H1 (cell line): ENCODE measurements at regions not wholly inside any gene's neighbourhood (a gene's known extent, or its start where the extent isn't known, plus 50 kb on each side); places are given as distances from the start of the nearest gene placed in this dataset.

Experiments
- CTCF ChIA-PET: fragments of 300-600 bp; sonication (Branson Sonifier 250); formaldehyde crosslinking; loops from one replicate; lab custom pipeline; 2021; ENCODE audit not compliant: partially characterized antibody; lab: Charles Lee
- POLR2A ChIA-PET: fragments of 300-600 bp; sonication (Branson Sonifier 250); formaldehyde crosslinking; loops from one replicate; lab custom pipeline; 2021; ENCODE audit warnings: inconsistent platforms; ENCODE audit not compliant: partially characterized antibody; lab: Charles Lee
- DNase-seq, 2 experiments: peaks; one replicate each; pipeline versions ENCODE4 v3.0.0 to v3.0.0-alpha.2; 2010 to 2022; ENCODE audit warnings: low spot score in 2 of 2, low read depth in 1 of 2, mixed read lengths in 1 of 2
- FAIRE-seq: peaks from 2 replicates; lab custom pipeline; 2011; peaks lifted over from hg19 to GRCh38; lab: Jason Lieb, UNC
- H2AFZ ChIP-seq: 2 replicates; pipeline ENCODE4 v1.8.1; 2012; ENCODE audit warnings: low read length, inconsistent platforms
- H2AK5ac ChIP-seq: 2 replicates; pipeline ENCODE4 v1.6.1; 2013; ENCODE audit warnings: low read depth, low read length
- H2BK120ac ChIP-seq: replicated peaks from 2 replicates; pipeline ENCODE3; 2013; ENCODE audit warnings: low read depth, low read length, inconsistent platforms
- H2BK12ac ChIP-seq: 2 replicates; pipeline ENCODE4 v1.6.1; 2013; ENCODE audit warnings: low read depth, low read length
- H2BK15ac ChIP-seq: 2 replicates; pipeline ENCODE4 v1.6.1; 2013; ENCODE audit warnings: low read length
- H2BK20ac ChIP-seq: 2 replicates; pipeline ENCODE4 v1.6.1; 2013; ENCODE audit warnings: low read length
- H2BK5ac ChIP-seq: 2 replicates; pipeline ENCODE4 v1.6.1; 2013; ENCODE audit warnings: low read depth, low read length
- H3K14ac ChIP-seq: 2 replicates; pipeline ENCODE4 v1.6.1; 2013; ENCODE audit warnings: inconsistent platforms; ENCODE audit not compliant: insufficient read length
- H3K18ac ChIP-seq: 2 replicates; pipeline ENCODE4 v1.6.1; 2013; ENCODE audit warnings: low read length; ENCODE audit errors: extremely low read depth
- H3K23ac ChIP-seq: 2 replicates; pipeline ENCODE4 v1.6.1; 2013; ENCODE audit warnings: inconsistent platforms; ENCODE audit not compliant: insufficient read length
- H3K23me2 ChIP-seq: 2 replicates; pipeline ENCODE4 v1.6.1; 2013; ENCODE audit warnings: low read depth, low read length
- H3K27ac ChIP-seq: 2 replicates; pipeline ENCODE4 v1.6.1; 2011; ENCODE audit warnings: low read depth, low read length, inconsistent platforms
- H3K27me3 ChIP-seq, 4 experiments: replicated peaks in 1 of 4; 1 replicate in 1 of 4; 2 replicates in 3 of 4; pipeline versions ENCODE4 v1.6.1 to v1.8.1; 2011 to 2013; ENCODE audit warnings: low read length in 3 of 4, mild to moderate bottlenecking in 3 of 4, inconsistent platforms in 2 of 4, mixed read lengths in 2 of 4, moderate library complexity in 1 of 4; ENCODE audit not compliant: control insufficient read depth in 3 of 4, insufficient read depth in 3 of 4; ENCODE audit errors: extremely low read depth in 1 of 4
- H3K36me3 ChIP-seq, 4 experiments: 2 replicates each; pipeline versions ENCODE4 v1.6.1 to v1.8.1; 2011 to 2013; ENCODE audit warnings: mild to moderate bottlenecking in 4 of 4, low read length in 3 of 4, moderate library complexity in 2 of 4, control low read depth in 1 of 4, inconsistent platforms in 1 of 4; ENCODE audit not compliant: insufficient read depth in 4 of 4, control insufficient read depth in 2 of 4
- H3K4ac ChIP-seq: replicated peaks from 2 replicates; pipeline ENCODE3; 2013; ENCODE audit warnings: low read length, low read depth, mixed read lengths, inconsistent platforms; ENCODE audit not compliant: insufficient read length
- H3K4me1 ChIP-seq, 4 experiments: replicated peaks in 1 of 4; 1 replicate in 1 of 4; 2 replicates in 3 of 4; pipeline versions ENCODE4 v1.6.1 to v1.8.1; 2011 to 2013; ENCODE audit warnings: low read length in 3 of 4, inconsistent platforms in 2 of 4, mixed read lengths in 1 of 4; ENCODE audit not compliant: insufficient read depth in 4 of 4, control insufficient read depth in 3 of 4
- H3K4me2 ChIP-seq, 2 experiments: 2 replicates each; pipeline versions ENCODE4 v1.6.1 to v1.8.1; 2011 to 2013; ENCODE audit warnings: low read depth in 2 of 2, low read length in 2 of 2, control low read depth in 1 of 2, inconsistent platforms in 1 of 2, mild to moderate bottlenecking in 1 of 2; ENCODE audit not compliant: insufficient read depth in 1 of 2
- H3K4me3 ChIP-seq, 4 experiments: fragments of 200-600, 300-600 bp in 1 of 4; sonication (generic), shearing (Covaris generic), sonication (Bioruptor Twin) in 1 of 4; 2 replicates each; pipeline versions ENCODE4 v1.5.1 to v1.8.1; 2011 to 2016; ENCODE audit warnings: low read length in 4 of 4, low read depth in 3 of 4, control low read depth in 2 of 4, inconsistent platforms in 2 of 4, mild to moderate bottlenecking in 2 of 4, mixed read lengths in 1 of 4, moderate library complexity in 1 of 4; ENCODE audit not compliant: insufficient read depth in 2 of 4; ENCODE audit errors: extremely low read depth in 1 of 4
- H3K56ac ChIP-seq: replicated peaks from 2 replicates; pipeline ENCODE3; 2013; ENCODE audit warnings: low read depth, mild to moderate bottlenecking, mixed read lengths, low read length, inconsistent platforms; ENCODE audit not compliant: insufficient read length
- H3K79me1 ChIP-seq: 2 replicates; pipeline ENCODE4 v1.6.1; 2013; ENCODE audit warnings: low read depth, low read length, control low read depth
- H3K79me2 ChIP-seq, 2 experiments: 2 replicates each; pipeline versions ENCODE4 v1.6.1 to v1.8.1; 2012 to 2013; ENCODE audit warnings: low read length in 2 of 2, mild to moderate bottlenecking in 2 of 2, inconsistent platforms in 1 of 2; ENCODE audit not compliant: insufficient read depth in 2 of 2, control insufficient read depth in 1 of 2
- H3K9ac ChIP-seq, 4 experiments: replicated peaks in 1 of 4; 1 replicate in 1 of 4; 2 replicates in 3 of 4; pipeline versions ENCODE4 v1.6.1 to v1.8.1; 2011 to 2013; ENCODE audit warnings: low read depth in 3 of 4, low read length in 3 of 4, control low read depth in 2 of 4, mild to moderate bottlenecking in 2 of 4, moderate library complexity in 2 of 4, inconsistent platforms in 1 of 4; ENCODE audit errors: extremely low read depth in 1 of 4
- H3K9me3 ChIP-seq, 2 experiments: 2 replicates each; pipeline versions ENCODE4 v1.6.1 to v1.8.1; 2012 to 2013; ENCODE audit warnings: mild to moderate bottlenecking in 2 of 2, moderate library complexity in 2 of 2, control low read depth in 1 of 2, inconsistent platforms in 1 of 2, low read depth in 1 of 2, low read length in 1 of 2, mixed read lengths in 1 of 2; ENCODE audit not compliant: insufficient read depth in 2 of 2
- H4K20me1 ChIP-seq, 2 experiments: replicated peaks in 1 of 2; 2 replicates each; pipeline versions ENCODE3 to v1.8.1; 2011 to 2013; ENCODE audit warnings: inconsistent platforms in 2 of 2, low read length in 2 of 2, mild to moderate bottlenecking in 1 of 2; ENCODE audit not compliant: insufficient read depth in 2 of 2, control insufficient read depth in 1 of 2
- H4K5ac ChIP-seq: 2 replicates; pipeline ENCODE4 v1.6.1; 2013; ENCODE audit warnings: low read length, low read depth, mixed read lengths, inconsistent platforms; ENCODE audit not compliant: insufficient read length
- H4K8ac ChIP-seq: 2 replicates; pipeline ENCODE4 v1.8.0; 2013; ENCODE audit warnings: mild to moderate bottlenecking, moderate library complexity, low read length, inconsistent platforms; ENCODE audit not compliant: insufficient read depth; ENCODE audit errors: extremely low read depth
- H4K91ac ChIP-seq: replicated peaks from 2 replicates; pipeline ENCODE3; 2013; ENCODE audit warnings: low read length, mixed read lengths, inconsistent platforms; ENCODE audit not compliant: insufficient read length
- ATF2 ChIP-seq: IDR thresholded peaks from 2 replicates; pipeline ENCODE4 v1.6.1; 2012; ENCODE audit warnings: low read length, inconsistent platforms
- BRCA1 ChIP-seq: IDR thresholded peaks from 2 replicates; pipeline ENCODE4 v1.6.1; 2012; ENCODE audit warnings: low read depth, low read length, improper control_type of control experiment
- CREB1 ChIP-seq: IDR thresholded peaks from 2 replicates; pipeline ENCODE4 v1.6.1; 2012; ENCODE audit warnings: inconsistent platforms
- KDM4A ChIP-seq: IDR thresholded peaks from one replicate; pipeline ENCODE4 v1.7.1; 2012; ENCODE audit warnings: low read depth, mild to moderate bottlenecking, moderate library complexity, low read length, inconsistent platforms; ENCODE audit not compliant: severe bottlenecking
- MAFK ChIP-seq: IDR thresholded peaks from 2 replicates; pipeline ENCODE4 v1.6.1; 2012; ENCODE audit warnings: low read depth, mild to moderate bottlenecking, improper control_type of control experiment, low read length
- MAX ChIP-seq: IDR thresholded peaks from 2 replicates; pipeline ENCODE4 v1.6.1; 2012; ENCODE audit warnings: inconsistent platforms
- PHF8 ChIP-seq: fragments of 200-600 bp; sonication (generic); conservative IDR thresholded peaks from 2 replicates; pipeline ENCODE4 v1.7.1; 2012; ENCODE audit warnings: low read depth, mild to moderate bottlenecking, inconsistent platforms, low read length, moderate library complexity
- POU5F1 ChIP-seq: IDR thresholded peaks from 2 replicates; pipeline ENCODE4 v1.6.1; 2011; ENCODE audit warnings: low read depth, mild to moderate bottlenecking, low read length, moderate library complexity
- RAD21 ChIP-seq, 2 experiments: IDR thresholded peaks in 1 of 2; conservative IDR thresholded peaks in 1 of 2; 2 replicates each; pipeline ENCODE4 v1.6.1; 2011; ENCODE audit warnings: low read depth in 2 of 2, low read length in 2 of 2, improper control_type of control experiment in 1 of 2, inconsistent platforms in 1 of 2, mild to moderate bottlenecking in 1 of 2, moderate library complexity in 1 of 2
- SAP30 ChIP-seq: fragments of 300-600 bp; sonication (generic); IDR thresholded peaks from 2 replicates; pipeline ENCODE4 v1.7.1; 2012; ENCODE audit warnings: low read length, moderate library complexity, mild to moderate bottlenecking, inconsistent platforms; ENCODE audit not compliant: insufficient read depth, insufficient replicate concordance
- SP1 ChIP-seq: IDR thresholded peaks from 2 replicates; pipeline ENCODE4 v1.6.1; 2011; ENCODE audit warnings: low read depth, low read length
- TAF7 ChIP-seq: optimal IDR thresholded peaks from 2 replicates; pipeline ENCODE3; 2011; ENCODE audit warnings: low read depth, mild to moderate bottlenecking, inconsistent platforms, low read length, moderate library complexity, borderline replicate concordance
- WGBS, 2 experiments: shearing (Covaris generic) in 1 of 2; methylation state at CpG; one replicate each; pipeline versions ENCODE4 v1.1.6 to v1.1.7; 2013 to 2015; ENCODE audit warnings: low lambda C conversion rate in 2 of 2, mixed read lengths in 2 of 2, inconsistent platforms in 1 of 2, low coverage in 1 of 2, missing lambda C conversion rate in 1 of 2; ENCODE audit not compliant: insufficient replicate concordance in 2 of 2, insufficient coverage in 1 of 2, insufficient read length in 1 of 2; ENCODE audit errors: extremely low coverage in 1 of 2, missing lambda C conversion rate in 1 of 2; 5-methylcytosine and 5-hydroxymethylcytosine counted together

GRCh38 chr22:49491221-49491635 is 336.4 kb downstream of the BRD1 start:
- H3K4me2 ChIP-seq: no peak overlapping the region
- ChIA-PET POLR2A (no interaction called here), CTCF (interaction anchor here (1.8 kb wide), 1 partner anchor 58 kb away, joined by 6 read pairs; no protein-coding TSS in a partner anchor)
- WGBS, 2 experiments: 89% methylated on average over 2 of the region's 9 CpGs; no CpG with 5 or more reads in 1 of the 2 experiments
- H2BK20ac ChIP-seq: no peak overlapping the region; the same call in 1 of the 2 replicates
- no peak overlapping the region for H4K5ac ChIP-seq
- H3K56ac ChIP-seq: no peak overlapping the region
- H3K18ac ChIP-seq: no peak overlapping the region
- peak overlapping the region; percentile 65 for H4K91ac ChIP-seq
- H3K14ac ChIP-seq: no peak overlapping the region
- H2AK5ac ChIP-seq: no peak overlapping the region
- no peaks in the 10 kb centered on the region for H3K9me3 ChIP-seq
- no peaks in the 10 kb centered on the region for H3K27me3 ChIP-seq
- H3K23ac ChIP-seq: no peak overlapping the region
- no peaks in the 10 kb centered on the region; a peak in 1 of 4 replicates for H3K79me2 ChIP-seq
- H3K4me1 ChIP-seq: peaks cover 0 to 11% (median 5%) of the 10 kb centered on the region in 4 experiments; a peak in 5 of 7 replicates
- H2BK5ac ChIP-seq: no peak overlapping the region
- H3K23me2 ChIP-seq: no peaks in the 10 kb centered on the region
- no peak overlapping the region for H3K4me3 ChIP-seq
- H2BK15ac ChIP-seq: 0 out of 2 replicates have a peak overlapping the region, but pooled peaks have one; percentile 5
- no peak for FAIRE-seq
- H3K9ac ChIP-seq: no peak overlapping the region
- no peak for DNase-seq
- H3K4ac ChIP-seq: no peak overlapping the region
- H4K20me1 ChIP-seq: no peaks in the 10 kb centered on the region
- no peaks in the 10 kb centered on the region for H3K36me3 ChIP-seq
- H2BK12ac ChIP-seq: peak overlapping the region; percentile 72; the same call in 1 of the 2 replicates
- H2BK120ac ChIP-seq: no peak overlapping the region
- peak overlapping the region; percentile 53; the same call in 1 of the 2 replicates for H2AFZ ChIP-seq
- no peaks in the 10 kb centered on the region for H3K79me1 ChIP-seq
- H4K8ac ChIP-seq: no peak overlapping the region
- no peak overlapping the region for H3K27ac ChIP-seq
- no peak for TF ChIP-seq MAX
- TF ChIP-seq SAP30: no peak
- no peak for TF ChIP-seq PHF8
- TF ChIP-seq TAF7: no peak
- TF ChIP-seq MAFK: no peak
- TF ChIP-seq BRCA1: no peak
- TF ChIP-seq SP1: no peak
- no peak for TF ChIP-seq POU5F1
- TF ChIP-seq RAD21 (IDR thresholded peaks at IDR 0.05 in 1 of 2, conservative IDR thresholded peaks at IDR 0.05 in 1 of 2; ENCODE audit: low read depth in 2 of 2, low read length in 2 of 2): no peak
- no peak for TF ChIP-seq CREB1
- no peak for TF ChIP-seq KDM4A
- TF ChIP-seq ATF2: no peak
